GM10266 (cell line): ENCODE measurements at regions not wholly inside any gene's neighbourhood (a gene's known extent, or its start where the extent isn't known, plus 50 kb on each side); places are given as distances from the start of the nearest gene placed in this dataset.

Experiments used
- DNase-seq: peaks from one replicate; pipeline ENCODE4 v3.0.0; 2012; ENCODE audit errors: extremely low spot score
- TF ChIP-seq, protein P1 (sequence below): IDR thresholded peaks from 2 replicates; pipeline ENCODE4 v1.5.1; 2012; ENCODE audit warnings: mild to moderate bottlenecking, low read depth; ENCODE audit not compliant: control insufficient read depth, insufficient read depth; ENCODE audit errors: missing control alignments

DNA sequence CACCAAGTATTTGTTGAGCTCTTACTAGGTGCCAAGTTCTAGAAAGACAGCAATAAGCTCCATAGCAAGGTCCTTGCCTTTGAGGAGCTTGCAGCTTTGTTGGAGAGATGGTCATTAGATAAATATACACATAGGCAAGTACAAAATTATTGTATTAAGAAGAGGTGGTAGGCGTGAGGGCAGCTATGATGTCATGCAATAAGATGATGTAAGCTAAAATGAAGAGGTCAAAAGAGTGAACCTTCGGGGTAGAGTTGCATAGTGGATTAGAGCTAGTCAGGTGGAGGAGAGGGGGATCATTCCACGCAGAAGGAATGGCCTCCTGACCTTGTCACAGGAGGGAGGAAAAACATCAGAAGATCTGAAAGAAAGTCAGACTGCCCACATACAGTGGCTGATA lies 141.9 kb upstream of the PCSK2 start:
- TF ChIP-seq, protein P1, sequence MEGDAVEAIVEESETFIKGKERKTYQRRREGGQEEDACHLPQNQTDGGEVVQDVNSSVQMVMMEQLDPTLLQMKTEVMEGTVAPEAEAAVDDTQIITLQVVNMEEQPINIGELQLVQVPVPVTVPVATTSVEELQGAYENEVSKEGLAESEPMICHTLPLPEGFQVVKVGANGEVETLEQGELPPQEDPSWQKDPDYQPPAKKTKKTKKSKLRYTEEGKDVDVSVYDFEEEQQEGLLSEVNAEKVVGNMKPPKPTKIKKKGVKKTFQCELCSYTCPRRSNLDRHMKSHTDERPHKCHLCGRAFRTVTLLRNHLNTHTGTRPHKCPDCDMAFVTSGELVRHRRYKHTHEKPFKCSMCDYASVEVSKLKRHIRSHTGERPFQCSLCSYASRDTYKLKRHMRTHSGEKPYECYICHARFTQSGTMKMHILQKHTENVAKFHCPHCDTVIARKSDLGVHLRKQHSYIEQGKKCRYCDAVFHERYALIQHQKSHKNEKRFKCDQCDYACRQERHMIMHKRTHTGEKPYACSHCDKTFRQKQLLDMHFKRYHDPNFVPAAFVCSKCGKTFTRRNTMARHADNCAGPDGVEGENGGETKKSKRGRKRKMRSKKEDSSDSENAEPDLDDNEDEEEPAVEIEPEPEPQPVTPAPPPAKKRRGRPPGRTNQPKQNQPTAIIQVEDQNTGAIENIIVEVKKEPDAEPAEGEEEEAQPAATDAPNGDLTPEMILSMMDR: no peak
- no peak for DNase-seq

DNA sequence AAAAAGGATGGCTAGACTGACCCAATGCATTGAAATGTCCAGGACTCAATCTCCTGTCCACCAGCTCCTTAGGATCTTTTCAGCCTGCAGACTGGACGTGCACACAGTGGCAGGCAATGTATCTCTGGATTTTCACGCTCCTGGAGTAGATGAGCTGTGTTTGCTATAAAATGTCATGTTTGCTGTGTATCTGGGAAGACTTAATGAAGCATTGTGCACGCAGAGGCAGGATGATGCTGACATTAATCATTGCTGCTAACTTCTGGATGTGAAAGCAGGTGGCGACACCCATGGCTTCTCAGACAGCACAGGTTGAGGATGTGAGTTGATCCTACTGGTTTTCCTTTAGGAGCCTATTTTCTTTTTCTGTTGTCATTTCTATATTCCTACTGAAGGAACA lies 133.1 kb upstream of the PCSK2 start:
- TF ChIP-seq, protein P1: no peak
- no peak for DNase-seq

DNA sequence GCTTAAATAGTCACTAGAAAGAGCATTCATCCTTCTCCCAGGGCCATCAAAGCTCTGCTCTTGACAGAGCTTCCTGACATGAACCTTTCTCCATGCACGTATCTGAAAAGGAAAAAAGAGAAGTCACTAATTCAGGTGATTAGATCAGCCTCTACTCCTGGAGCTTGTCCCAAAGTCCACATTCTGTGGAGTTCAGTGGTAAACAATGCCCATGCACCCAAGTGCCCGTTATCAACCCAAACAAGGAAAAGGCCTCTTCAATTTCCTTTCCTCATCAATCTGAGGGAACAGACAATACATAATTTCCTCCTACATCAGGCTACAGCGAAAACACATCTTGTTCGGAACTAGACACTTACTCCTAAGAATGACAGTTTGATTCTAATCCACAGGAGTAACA lies 129.2 kb upstream of the PCSK2 start:
- TF ChIP-seq, protein P1: no peak
- no peak for DNase-seq

DNA sequence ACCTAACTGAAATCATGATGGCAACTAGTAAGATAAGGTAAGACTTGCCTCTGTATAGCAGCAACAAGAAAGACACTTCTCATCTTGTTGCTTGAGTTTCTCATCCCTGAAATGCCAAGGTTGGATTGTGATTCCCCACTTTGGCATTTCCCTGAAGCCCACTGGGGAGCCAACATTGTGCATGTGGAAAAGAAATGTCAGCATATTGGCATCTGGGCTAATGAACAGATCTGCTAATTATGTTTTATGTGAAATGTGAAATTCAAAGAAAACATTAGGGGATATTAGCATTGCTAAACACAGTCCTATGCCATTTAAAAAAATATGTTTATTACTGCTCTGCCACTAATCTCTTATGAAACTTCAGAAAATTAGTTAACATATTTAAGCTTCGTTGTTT lies 126.3 kb upstream of the PCSK2 start:
- no peak for DNase-seq
- TF ChIP-seq, protein P1: no peak

DNA sequence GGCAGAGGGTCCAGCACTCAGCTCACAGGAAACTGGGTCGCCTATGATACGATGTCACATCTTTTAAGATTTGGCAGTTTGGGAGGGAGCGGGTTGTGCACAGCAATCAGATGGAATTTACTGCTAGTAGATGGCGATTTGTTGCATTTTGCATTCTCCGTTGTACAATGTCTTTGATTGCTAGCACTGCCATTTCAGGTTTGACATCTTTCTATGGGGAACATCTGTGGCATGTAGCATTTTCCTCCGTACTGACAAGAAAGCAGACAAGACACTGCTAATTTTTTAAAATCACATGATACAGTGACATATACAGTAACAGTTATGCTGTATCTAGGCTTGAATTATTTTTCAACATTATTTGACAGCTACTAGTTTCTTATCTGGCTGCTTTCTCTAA lies 119.7 kb upstream of the PCSK2 start:
- TF ChIP-seq, protein P1: no peak
- DNase-seq: no peak

DNA sequence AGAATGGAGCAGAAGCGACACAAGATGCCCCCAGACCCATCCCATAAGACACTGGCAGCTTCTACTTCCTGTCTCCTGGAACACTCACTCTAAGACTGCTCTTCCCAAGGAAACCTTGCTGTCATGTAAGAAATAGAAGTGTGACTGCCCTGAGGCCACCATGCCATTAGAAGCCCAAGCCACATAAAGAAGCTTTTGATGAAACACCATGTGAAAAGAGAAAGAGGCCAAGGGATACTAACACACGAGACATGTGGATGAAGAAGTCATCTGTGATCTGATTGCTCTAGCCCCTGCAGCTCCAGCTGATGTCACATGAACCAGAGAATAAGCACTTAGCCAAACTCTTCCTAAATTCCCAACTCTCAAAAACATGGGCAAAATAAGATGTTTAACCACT lies 117.9 kb upstream of the PCSK2 start:
- DNase-seq: no peak
- TF ChIP-seq, protein P1: no peak

DNA sequence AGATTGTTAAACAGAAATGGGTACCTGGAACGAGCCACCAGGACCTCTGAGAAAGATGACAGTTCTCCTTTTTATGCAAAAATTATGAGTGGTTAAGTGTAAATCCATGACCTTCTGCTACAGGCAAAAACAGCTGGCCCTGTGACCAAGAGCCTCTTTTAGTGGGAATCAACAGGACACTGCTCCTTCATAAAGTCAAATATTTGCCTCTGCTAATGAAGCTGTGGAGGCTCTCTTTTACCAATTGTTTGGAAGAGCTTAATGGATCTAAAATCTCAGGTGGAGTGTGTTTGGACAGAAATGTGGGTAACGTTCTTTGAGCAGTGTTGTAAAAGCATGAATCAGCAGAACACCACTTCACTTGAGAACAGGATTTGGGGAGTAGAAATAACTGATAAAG lies 117.5 kb upstream of the PCSK2 start:
- TF ChIP-seq, protein P1: no peak
- no peak for DNase-seq
